Breast epithelium (tissue), 3 donors: ENCODE measurements at regions not wholly inside any gene's neighbourhood (a gene's known extent, or its start where the extent isn't known, plus 50 kb on each side); places are given as distances from the start of the nearest gene placed in this dataset.

Experiments used
- CTCF ChIP-seq, 3 donors: fragments of 450-650 bp; IDR thresholded peaks; one replicate each; pipeline ENCODE4 v1.5.1; 2016 to 2017; ENCODE audit warnings: antibody characterized with exemption in 3 of 3, mild to moderate bottlenecking in 3 of 3, moderate library complexity in 3 of 3
- POLR2A ChIP-seq: fragments of 450-650 bp; IDR thresholded peaks from one replicate; pipeline ENCODE4 v1.6.1; 2016; ENCODE audit warnings: antibody characterized with exemption, mild to moderate bottlenecking, moderate library complexity
- POLR2AphosphoS5 ChIP-seq, 3 donors: sonication (generic); formaldehyde crosslinking; IDR thresholded peaks; one replicate each; pipeline ENCODE4 v1.6.1; 2017; ENCODE audit warnings: antibody characterized with exemption in 3 of 3

- TF ChIP-seq POLR2A (no peak), CTCF (IDR thresholded peaks at IDR 0.05) (no peak), POLR2AphosphoS5 (IDR thresholded peaks at IDR 0.05) (no peak)
These were observed 564.4 kb downstream of the SEMA5A start for GRCh38 chr5:8981496-8981895.
